22Rv1 (cell line): ENCODE measurements at regions not wholly inside any gene's neighbourhood (a gene's known extent, or its start where the extent isn't known, plus 50 kb on each side); places are given as distances from the start of the nearest gene placed in this dataset.

Source experiments
- CTCF ChIP-seq: fragments of 450-650 bp; IDR thresholded peaks from 2 replicates; pipeline ENCODE4 v1.5.1; 2017; ENCODE audit warnings: mild to moderate bottlenecking
- ZFX ChIP-seq: fragments of 450-650 bp; IDR thresholded peaks from 2 replicates; pipeline ENCODE4 v1.6.1; 2017; ENCODE audit warnings: antibody characterized with exemption, borderline replicate concordance

- no peak for TF ChIP-seq CTCF
- TF ChIP-seq ZFX: no peak
Measured at GRCh38 chr6:112912416-112913101, 565.4 kb downstream of the RFPL4B start.
